EH (cell line): ENCODE measurements at regions not wholly inside any gene's neighbourhood (a gene's known extent, or its start where the extent isn't known, plus 50 kb on each side); places are given as distances from the start of the nearest gene placed in this dataset.
"Not testable (repeated sequence)": the region's sequence is repeated elsewhere in the genome, so short reads cannot be mapped to it uniquely, and the experiment has no call there.

Experiments
- DNase-seq: peaks from one replicate; pipeline ENCODE4 v3.0.0-alpha.2; 2015; ENCODE audit warnings: low read depth

GRCh38 chr17:64724246-64724645 is 62.1 kb upstream of the SMURF2 start:
- DNase-seq = peak; percentile 72

GRCh38 chr17:64723781-64724180 is 61.7 kb upstream of the SMURF2 start:
- DNase-seq = no peak

- DNase-seq = peak; percentile 37
Measured at GRCh38 chr17:64721556-64721955, 59.4 kb upstream of the SMURF2 start.

GRCh38 chr17:64720253-64720652 is 58.1 kb upstream of the SMURF2 start:
- not testable (repeated sequence) for DNase-seq

- not testable (repeated sequence) for DNase-seq
Measured at GRCh38 chr17:64719517-64719916, 57.4 kb upstream of the SMURF2 start.

GRCh38 chr17:64718816-64719215 is 56.7 kb upstream of the SMURF2 start:
- DNase-seq = not testable (repeated sequence)

- no peak for DNase-seq
Measured at GRCh38 chr17:64718058-64718457, 56.0 kb upstream of the SMURF2 start.

GRCh38 chr17:64716496-64716895 is 54.4 kb upstream of the SMURF2 start:
- not testable (repeated sequence) for DNase-seq

- DNase-seq = not testable (repeated sequence)
Measured at GRCh38 chr17:64713786-64714185, 51.7 kb upstream of the SMURF2 start.

GRCh38 chr17:64712557-64713351 is 50.6 kb upstream of the SMURF2 start:
- peak; percentile 85 for DNase-seq
